OCI-LY7 (cell line): ENCODE measurements at regions not wholly inside any gene's neighbourhood (a gene's known extent, or its start where the extent isn't known, plus 50 kb on each side); places are given as distances from the start of the nearest gene placed in this dataset.

ENCODE experiments used
- CTCF ChIP-seq: fragments of 200-600 bp; sonication (generic); conservative IDR thresholded peaks from 2 replicates; pipeline ENCODE4 v1.5.1; 2014; ENCODE audit warnings: mild to moderate bottlenecking, antibody characterized with exemption, low read length, moderate library complexity, mixed read lengths
- EZH2phosphoT487 ChIP-seq: fragments of 200-600 bp; sonication (generic); IDR thresholded peaks from 2 replicates; pipeline ENCODE4 v1.6.1; 2018; ENCODE audit warnings: low read depth, borderline replicate concordance, mild to moderate bottlenecking, mixed run types, antibody characterized with exemption, low read length, moderate library complexity, mixed read lengths

DNA sequence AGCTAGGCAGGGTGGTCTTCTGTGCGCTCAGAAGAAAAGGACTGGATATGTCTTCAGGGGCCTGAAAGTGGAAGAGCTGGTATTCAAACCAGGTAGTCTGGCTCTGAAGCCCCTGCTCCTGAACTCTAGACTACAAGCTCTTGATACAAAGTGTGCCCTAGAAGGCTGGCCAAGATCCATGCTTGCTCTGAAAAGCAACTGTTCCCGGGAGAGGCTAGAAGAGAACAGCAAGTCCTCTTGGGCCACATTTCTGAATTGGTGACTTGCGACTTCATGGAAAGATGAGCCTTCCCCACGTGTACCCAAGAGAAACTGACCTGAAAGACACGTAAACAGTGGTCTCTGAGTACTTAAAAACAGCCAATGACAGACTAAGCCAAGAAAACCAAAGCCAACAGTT, 123.3 kb upstream of the GRIK3 start:
- TF ChIP-seq CTCF (no peak), EZH2phosphoT487 (no peak)
